ENCODE measurements at regions not wholly inside any gene's neighbourhood (a gene's known extent, or its start where the extent isn't known, plus 50 kb on each side); places are given as distances from the start of the nearest gene placed in this dataset.

DNA sequence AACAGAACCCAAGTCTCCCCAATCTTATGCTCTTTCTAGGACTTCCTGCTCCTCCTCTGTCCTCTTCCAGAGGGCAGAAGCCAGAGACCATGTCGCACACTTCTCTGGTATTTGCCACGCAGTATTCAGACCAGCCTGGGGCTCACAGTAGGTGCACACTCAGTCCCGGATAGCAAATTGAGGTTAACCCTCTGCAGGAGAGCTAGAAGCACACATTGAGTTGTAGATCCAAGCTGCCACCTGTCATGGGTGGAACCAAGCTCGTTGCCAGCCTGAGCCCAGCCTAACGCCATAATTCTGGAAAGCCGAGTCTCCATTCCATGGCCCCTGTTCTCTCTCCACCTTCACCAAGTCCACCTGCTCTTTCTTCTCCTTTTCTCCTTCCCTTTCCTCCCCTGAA is 562.1 kb downstream of the BUD13 start:
- TF ChIP-seq CTCF (IDR thresholded peaks at IDR 0.05) (no peak), POLR2A (IDR thresholded peaks at IDR 0.05) (no peak)

Data from esophagus squamous epithelium (tissue), 4 donors.